Stimulated activated effector memory CD8-positive, alpha-beta T cell treated with anti-CD3 and anti-CD28 coated beads, Interleukin-12 subunit alpha, Interleukin-12 subunit beta, amount 100 ng/mL, for 72 hours (primary cell): ENCODE measurements at regions not wholly inside any gene's neighbourhood (a gene's known extent, or its start where the extent isn't known, plus 50 kb on each side); places are given as distances from the start of the nearest gene placed in this dataset.
A peak's percentile ranks its signal among the peaks of the same experiment; 100 is the strongest.

ENCODE experiments used
- ATAC-seq: fragments of 150-1000 bp; cut with Tn5 transposase; 2 replicates; pipeline ENCODE4 v1.10.0; 2021
- DNase-seq, 2 donors: peaks; one replicate each; pipeline ENCODE4 v3.0.0; 2021 to 2022; ENCODE audit warnings: low spot score in 2 of 2
- H3K27ac Mint-ChIP-seq: one replicate; pipeline ENCODE4 v1.8.0; 2022; ENCODE audit warnings: mild to moderate bottlenecking, mixed read lengths
- H3K36me3 Mint-ChIP-seq: one replicate; pipeline ENCODE4 v1.8.0; 2022; ENCODE audit warnings: mild to moderate bottlenecking, mixed read lengths
- H3K4me1 Mint-ChIP-seq: one replicate; pipeline ENCODE4 v1.8.0; 2022; ENCODE audit warnings: mixed read lengths
- H3K4me3 Mint-ChIP-seq: one replicate; pipeline ENCODE4 v1.8.0; 2022; ENCODE audit warnings: mild to moderate bottlenecking, mixed read lengths
- H3K9me3 Mint-ChIP-seq: one replicate; pipeline ENCODE4 v1.8.0; 2022; ENCODE audit warnings: mixed read lengths

GRCh38 chr6:15044146-15044882 is 201.6 kb upstream of the JARID2 start:
- DNase-seq (no peak), ATAC-seq (no peak)
- Mint-ChIP-seq H3K4me1 (no peaks in the 10 kb centered on the region), H3K27ac (no peak overlapping the region), H3K36me3 (no peaks in the 10 kb centered on the region), H3K4me3 (no peak overlapping the region), H3K9me3 (no peaks in the 10 kb centered on the region)

GRCh38 chr6:15044948-15045347 is 200.9 kb upstream of the JARID2 start:
- DNase-seq (no peak), ATAC-seq (no peak)
- Mint-ChIP-seq H3K36me3 (no peaks in the 10 kb centered on the region), H3K4me1 (no peaks in the 10 kb centered on the region), H3K4me3 (no peak overlapping the region), H3K9me3 (no peaks in the 10 kb centered on the region), H3K27ac (no peak overlapping the region)

GRCh38 chr6:15046751-15047150 is 199.1 kb upstream of the JARID2 start:
- H3K27ac Mint-ChIP-seq: no peak overlapping the region
- no peak overlapping the region for H3K4me3 Mint-ChIP-seq
- ATAC-seq (no peak), DNase-seq (no peak)
- no peaks in the 10 kb centered on the region for H3K36me3 Mint-ChIP-seq
- no peaks in the 10 kb centered on the region for H3K9me3 Mint-ChIP-seq
- no peaks in the 10 kb centered on the region for H3K4me1 Mint-ChIP-seq

GRCh38 chr6:15048367-15048766 is 197.5 kb upstream of the JARID2 start:
- no peak for DNase-seq
- Mint-ChIP-seq H3K9me3 (no peaks in the 10 kb centered on the region), H3K36me3 (no peaks in the 10 kb centered on the region), H3K27ac (no peak overlapping the region), H3K4me1 (no peaks in the 10 kb centered on the region), H3K4me3 (no peak overlapping the region)
- no peak for ATAC-seq

GRCh38 chr6:15058200-15059061 is 187.4 kb upstream of the JARID2 start:
- H3K36me3 Mint-ChIP-seq: no peaks in the 10 kb centered on the region
- H3K4me3 Mint-ChIP-seq: no peak overlapping the region
- DNase-seq: no peak
- no peak for ATAC-seq
- H3K4me1 Mint-ChIP-seq: no peaks in the 10 kb centered on the region
- H3K27ac Mint-ChIP-seq: no peak overlapping the region
- no peaks in the 10 kb centered on the region for H3K9me3 Mint-ChIP-seq

GRCh38 chr6:15061180-15061641 is 184.7 kb upstream of the JARID2 start:
- Mint-ChIP-seq H3K4me3 (no peak overlapping the region), H3K27ac (peak overlapping the region; percentile 23), H3K9me3 (no peaks in the 10 kb centered on the region), H3K36me3 (no peaks in the 10 kb centered on the region), H3K4me1 (no peaks in the 10 kb centered on the region)
- ATAC-seq (no peak), DNase-seq (no peak)

- peaks cover 8% of the 10 kb centered on the region for H3K4me1 Mint-ChIP-seq
- H3K36me3 Mint-ChIP-seq: no peaks in the 10 kb centered on the region
- no peaks in the 10 kb centered on the region for H3K9me3 Mint-ChIP-seq
- ATAC-seq (no peak), DNase-seq (no peak)
- no peak overlapping the region for H3K27ac Mint-ChIP-seq
- H3K4me3 Mint-ChIP-seq: no peak overlapping the region
These were observed 183.9 kb upstream of the JARID2 start for GRCh38 chr6:15061908-15062515.

- Mint-ChIP-seq H3K4me1 (peaks cover 10% of the 10 kb centered on the region), H3K36me3 (no peaks in the 10 kb centered on the region), H3K27ac (no peak overlapping the region), H3K4me3 (no peak overlapping the region), H3K9me3 (no peaks in the 10 kb centered on the region)
- ATAC-seq (no peak), DNase-seq (no peak)
These were observed 183.2 kb upstream of the JARID2 start for GRCh38 chr6:15062516-15063252.

GRCh38 chr6:15063253-15063853 is 182.5 kb upstream of the JARID2 start:
- H3K4me3 Mint-ChIP-seq: no peak overlapping the region
- ATAC-seq (no peak), DNase-seq (no peak)

GRCh38 chr6:15065261-15065989 is 180.4 kb upstream of the JARID2 start:
- ATAC-seq (no peak), DNase-seq (no peak)
- no peak overlapping the region for H3K27ac Mint-ChIP-seq
- no peak overlapping the region for H3K4me3 Mint-ChIP-seq
- H3K4me1 Mint-ChIP-seq: peaks cover 10% of the 10 kb centered on the region
- H3K36me3 Mint-ChIP-seq: no peaks in the 10 kb centered on the region
- no peaks in the 10 kb centered on the region for H3K9me3 Mint-ChIP-seq

More at GRCh38 chr6:15063253-15063853, 182.5 kb upstream of the JARID2 start:
- Mint-ChIP-seq H3K4me1 (peaks cover 10% of the 10 kb centered on the region), H3K36me3 (no peaks in the 10 kb centered on the region), H3K9me3 (no peaks in the 10 kb centered on the region), H3K27ac (no peak overlapping the region)

GRCh38 chr6:15066089-15066758 is 179.6 kb upstream of the JARID2 start:
- H3K4me3 Mint-ChIP-seq: no peak overlapping the region
- no peak overlapping the region for H3K27ac Mint-ChIP-seq
- H3K4me1 Mint-ChIP-seq: peaks cover 10% of the 10 kb centered on the region
- no peaks in the 10 kb centered on the region for H3K36me3 Mint-ChIP-seq
- H3K9me3 Mint-ChIP-seq: no peaks in the 10 kb centered on the region
- ATAC-seq (no peak), DNase-seq (no peak)

- DNase-seq (no peak), ATAC-seq (peak; percentile 77)
- Mint-ChIP-seq H3K36me3 (no peaks in the 10 kb centered on the region), H3K4me3 (no peak overlapping the region), H3K9me3 (no peaks in the 10 kb centered on the region), H3K4me1 (no peaks in the 10 kb centered on the region), H3K27ac (no peak overlapping the region)
These were observed 172.5 kb upstream of the JARID2 start for GRCh38 chr6:15073344-15073789.

GRCh38 chr6:15073883-15074465 is 171.9 kb upstream of the JARID2 start:
- ATAC-seq: no peak

More at GRCh38 chr6:15073883-15074465, 171.9 kb upstream of the JARID2 start:
- H3K27ac Mint-ChIP-seq: no peak overlapping the region
- no peaks in the 10 kb centered on the region for H3K4me1 Mint-ChIP-seq
- H3K9me3 Mint-ChIP-seq: no peaks in the 10 kb centered on the region
- no peaks in the 10 kb centered on the region for H3K36me3 Mint-ChIP-seq
- no peak overlapping the region for H3K4me3 Mint-ChIP-seq
- no peak for DNase-seq
